IPS-18a (cell line): ENCODE measurements at regions not wholly inside any gene's neighbourhood (a gene's known extent, or its start where the extent isn't known, plus 50 kb on each side); places are given as distances from the start of the nearest gene placed in this dataset.

ENCODE experiments used
- H3K27ac ChIP-seq: one replicate; pipeline ENCODE4 v1.5.1; 2013; ENCODE audit warnings: low read length
- H3K27me3 ChIP-seq: one replicate; pipeline ENCODE4 v1.6.1; 2013; ENCODE audit warnings: mild to moderate bottlenecking, low read length; ENCODE audit not compliant: control insufficient read depth, insufficient read depth
- H3K36me3 ChIP-seq: one replicate; pipeline ENCODE4 v1.6.1; 2013; ENCODE audit warnings: low read depth, low read length; ENCODE audit not compliant: control insufficient read depth
- H3K4me1 ChIP-seq: one replicate; pipeline ENCODE4 v1.6.1; 2013; ENCODE audit warnings: low read depth, low read length; ENCODE audit not compliant: control insufficient read depth
- H3K4me3 ChIP-seq: one replicate; pipeline ENCODE4 v1.5.1; 2013; ENCODE audit warnings: low read length
- H3K9ac ChIP-seq: one replicate; pipeline ENCODE4 v1.6.1; 2013; ENCODE audit warnings: mild to moderate bottlenecking, low read length, moderate library complexity
- H3K9me3 ChIP-seq: one replicate; pipeline ENCODE4 v1.6.1; 2013; ENCODE audit warnings: low read depth, low read length; ENCODE audit not compliant: control insufficient read depth

DNA sequence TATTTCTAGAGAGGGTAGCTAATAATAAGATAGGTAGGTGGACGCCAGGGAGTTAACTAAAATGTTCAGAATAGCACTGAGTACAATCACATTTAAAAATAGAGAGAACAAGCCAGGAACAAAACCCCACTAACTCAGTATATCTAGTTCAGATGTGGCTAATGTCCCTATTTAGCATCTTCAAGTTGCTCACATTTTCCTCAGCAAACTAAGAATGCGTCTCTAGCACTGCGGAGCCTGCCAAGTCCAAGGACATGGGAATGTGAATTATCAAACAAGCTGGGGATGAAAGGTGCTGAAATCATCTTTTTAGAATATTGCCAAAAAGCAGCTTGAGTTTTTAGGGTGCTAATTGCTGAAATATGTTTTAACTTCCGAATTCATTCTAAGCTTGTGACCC is 398.5 kb upstream of the FIGN start:
- no peak overlapping the region for H3K9ac ChIP-seq
- H3K4me3 ChIP-seq, result no peak overlapping the region
- H3K27ac ChIP-seq, result no peak overlapping the region
- no peaks in the 10 kb centered on the region for H3K9me3 ChIP-seq
- no peaks in the 10 kb centered on the region for H3K27me3 ChIP-seq
- H3K4me1 ChIP-seq, result no peaks in the 10 kb centered on the region
- no peaks in the 10 kb centered on the region for H3K36me3 ChIP-seq

DNA sequence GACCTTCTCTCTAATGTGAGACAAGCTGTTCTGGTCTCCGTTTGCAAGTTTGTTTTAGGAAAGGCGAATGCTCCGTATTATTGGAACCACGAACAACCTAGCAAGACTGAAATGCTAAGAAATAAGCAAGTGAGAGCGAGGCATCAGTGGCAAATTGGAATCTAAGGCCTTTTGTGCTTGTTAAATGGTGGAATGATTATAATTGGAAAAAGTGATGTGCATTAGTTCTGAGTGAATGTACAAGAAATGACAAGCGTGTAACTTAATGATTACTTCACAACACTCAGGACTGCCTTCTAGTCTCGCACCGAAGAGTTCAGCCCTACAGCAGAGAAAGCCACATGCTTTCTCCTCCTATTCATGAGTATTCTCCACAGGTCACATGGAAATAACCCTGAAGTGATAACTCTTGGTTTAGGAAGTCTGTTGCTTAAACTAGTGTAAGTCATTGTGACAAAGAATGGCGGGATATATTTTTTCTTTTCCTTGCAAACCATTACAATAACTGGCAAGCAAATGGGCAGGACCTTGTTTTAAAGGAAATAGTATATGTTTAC is 392.2 kb upstream of the FIGN start:
- Histone ChIP-seq H3K9me3 (no peaks in the 10 kb centered on the region), H3K36me3 (no peaks in the 10 kb centered on the region), H3K4me1 (no peaks in the 10 kb centered on the region), H3K27ac (no peak overlapping the region), H3K27me3 (no peaks in the 10 kb centered on the region), H3K4me3 (no peak overlapping the region), H3K9ac (no peak overlapping the region)

DNA sequence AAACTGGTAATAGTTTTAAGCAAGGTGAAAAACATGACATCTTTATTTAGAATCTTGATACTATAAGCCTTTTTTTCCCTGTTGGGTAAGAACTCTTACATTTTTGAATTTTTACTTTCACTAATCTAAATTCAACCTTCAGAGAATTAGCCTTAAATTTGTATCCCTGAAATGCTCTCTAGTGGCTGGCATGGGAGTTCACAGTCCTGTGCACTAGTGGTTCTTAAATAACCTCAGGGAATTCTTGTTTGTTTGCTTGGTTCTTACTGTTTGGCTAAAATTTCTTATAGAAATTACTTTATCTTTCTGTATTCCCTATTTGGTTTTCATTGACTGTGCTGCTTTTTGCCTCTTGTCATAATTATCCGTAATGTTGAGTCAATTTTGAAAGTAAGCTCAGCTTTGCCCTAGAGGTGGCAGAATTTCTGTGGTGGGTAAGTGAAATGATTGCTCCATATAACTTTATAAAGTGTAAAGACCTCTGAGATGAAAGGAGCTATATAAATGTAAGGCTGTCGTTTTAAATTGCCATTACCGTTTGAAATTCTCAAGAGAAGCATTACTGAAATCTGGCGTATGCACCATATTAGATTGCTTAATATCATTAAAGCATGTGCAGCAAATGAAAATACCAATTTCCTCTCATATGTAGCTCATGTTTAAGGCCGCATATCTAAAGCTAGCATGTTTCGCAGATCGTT is 391.3 kb upstream of the FIGN start:
- Histone ChIP-seq H3K9ac (no peak overlapping the region), H3K4me1 (no peaks in the 10 kb centered on the region), H3K27me3 (no peaks in the 10 kb centered on the region), H3K9me3 (no peaks in the 10 kb centered on the region), H3K4me3 (no peak overlapping the region), H3K36me3 (no peaks in the 10 kb centered on the region), H3K27ac (no peak overlapping the region)

DNA sequence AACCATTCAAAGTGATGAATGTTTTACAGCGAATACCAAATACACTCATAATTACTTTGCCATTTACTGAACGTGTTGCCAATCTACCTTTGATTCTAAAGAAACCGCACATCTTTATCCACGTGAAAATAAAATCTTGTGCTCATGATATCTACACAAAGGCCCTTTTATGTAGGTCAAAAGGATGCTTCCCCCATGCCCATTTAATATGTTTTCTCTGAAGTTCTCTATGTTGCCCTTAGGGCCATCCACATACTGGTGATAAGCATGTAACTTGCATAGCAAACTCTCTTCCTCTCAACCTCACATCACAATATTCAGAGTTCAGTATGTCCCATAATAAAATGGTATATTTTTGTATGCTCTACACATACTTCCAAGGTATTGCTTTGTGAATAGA is 380.0 kb upstream of the FIGN start:
- Histone ChIP-seq H3K27ac (no peak overlapping the region), H3K4me1 (no peaks in the 10 kb centered on the region), H3K9me3 (no peaks in the 10 kb centered on the region), H3K4me3 (no peak overlapping the region), H3K36me3 (no peaks in the 10 kb centered on the region), H3K27me3 (no peaks in the 10 kb centered on the region), H3K9ac (no peak overlapping the region)

DNA sequence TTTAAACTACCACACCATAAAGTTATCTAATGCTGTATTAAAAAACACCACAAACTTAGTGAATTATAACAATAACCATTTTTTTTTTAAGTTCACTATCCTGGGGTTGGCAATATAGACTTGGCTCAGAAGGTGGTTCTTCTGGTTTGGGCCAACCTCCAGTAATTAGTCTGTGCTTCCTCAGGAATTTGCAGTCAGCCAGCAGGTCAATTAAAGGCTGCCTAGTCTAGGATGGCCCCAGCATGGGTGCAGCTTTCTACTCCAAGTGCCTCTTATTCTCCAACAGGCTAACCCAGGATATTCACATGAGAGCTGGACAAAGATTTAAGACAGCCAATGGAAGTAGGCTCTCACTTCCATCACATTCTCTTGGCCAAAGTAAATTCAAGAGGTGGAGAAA is 379.1 kb upstream of the FIGN start:
- Histone ChIP-seq H3K4me1 (no peaks in the 10 kb centered on the region), H3K36me3 (no peaks in the 10 kb centered on the region), H3K27me3 (no peaks in the 10 kb centered on the region), H3K9me3 (no peaks in the 10 kb centered on the region), H3K9ac (no peak overlapping the region), H3K4me3 (no peak overlapping the region), H3K27ac (no peak overlapping the region)

DNA sequence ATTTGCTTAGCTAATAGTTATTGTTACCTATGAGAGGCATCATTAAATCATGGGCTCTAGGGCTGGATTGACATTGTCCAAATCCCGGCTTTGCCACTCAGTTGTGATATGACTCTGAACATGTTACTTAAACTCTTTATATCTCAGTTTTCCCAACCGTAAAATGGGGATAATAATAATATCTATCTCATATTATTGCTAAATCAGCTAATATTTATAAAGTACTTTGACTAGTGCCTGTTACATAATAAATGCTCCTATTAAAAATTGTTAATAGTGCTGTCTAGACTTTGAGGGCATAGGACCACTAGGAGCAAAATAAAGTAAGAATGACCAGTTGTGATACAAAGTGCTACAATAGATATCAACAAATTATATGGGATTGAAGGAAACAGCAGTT is 376.3 kb upstream of the FIGN start:
- no peaks in the 10 kb centered on the region for H3K27me3 ChIP-seq
- no peaks in the 10 kb centered on the region for H3K36me3 ChIP-seq
- no peak overlapping the region for H3K9ac ChIP-seq
- H3K27ac ChIP-seq, result no peak overlapping the region
- no peak overlapping the region for H3K4me3 ChIP-seq
- H3K4me1 ChIP-seq, result no peaks in the 10 kb centered on the region
- no peaks in the 10 kb centered on the region for H3K9me3 ChIP-seq

DNA sequence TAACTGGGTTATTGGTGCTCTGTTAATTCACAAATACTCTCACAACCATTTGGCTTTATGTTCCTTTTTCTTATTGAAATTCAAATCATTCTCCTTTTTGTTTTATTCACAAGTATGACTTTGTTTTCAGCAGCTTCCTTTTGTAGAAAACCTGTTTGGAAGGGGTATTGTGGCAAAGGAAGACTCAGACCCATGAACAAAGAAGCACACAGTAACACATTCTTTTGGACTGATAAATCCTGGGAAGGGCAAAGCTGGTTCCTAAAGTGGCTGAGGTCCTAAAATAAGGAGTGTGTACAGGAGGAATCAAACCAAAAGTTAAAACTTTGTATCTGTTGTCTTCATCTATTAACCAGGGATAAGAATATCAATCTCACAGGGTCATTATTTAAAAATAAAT is 374.7 kb upstream of the FIGN start:
- Histone ChIP-seq H3K4me1 (no peaks in the 10 kb centered on the region), H3K9me3 (no peaks in the 10 kb centered on the region), H3K9ac (no peak overlapping the region), H3K36me3 (no peaks in the 10 kb centered on the region), H3K27ac (no peak overlapping the region), H3K27me3 (no peaks in the 10 kb centered on the region), H3K4me3 (no peak overlapping the region)

DNA sequence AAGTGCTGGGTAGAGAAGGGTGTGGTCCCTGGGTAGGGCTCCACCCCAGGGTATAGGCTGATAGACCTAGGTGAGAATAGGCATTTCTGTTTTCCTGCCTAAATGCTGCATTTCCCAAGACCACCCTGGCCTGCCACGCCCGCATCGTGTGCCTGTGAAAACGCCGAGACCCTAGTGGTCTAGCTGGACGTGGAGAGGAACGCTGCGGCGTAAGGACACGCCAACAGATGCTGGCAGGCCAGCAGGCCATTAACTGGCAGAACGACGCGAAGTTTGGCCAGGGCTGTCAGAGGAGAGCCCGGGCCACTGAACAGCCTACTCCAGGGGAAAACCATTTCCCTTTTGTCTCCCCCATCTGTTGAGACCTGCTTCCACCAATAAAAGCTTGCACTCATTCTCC is 373.2 kb upstream of the FIGN start:
- no peaks in the 10 kb centered on the region for H3K27me3 ChIP-seq
- no peaks in the 10 kb centered on the region for H3K9me3 ChIP-seq
- no peaks in the 10 kb centered on the region for H3K36me3 ChIP-seq

DNA sequence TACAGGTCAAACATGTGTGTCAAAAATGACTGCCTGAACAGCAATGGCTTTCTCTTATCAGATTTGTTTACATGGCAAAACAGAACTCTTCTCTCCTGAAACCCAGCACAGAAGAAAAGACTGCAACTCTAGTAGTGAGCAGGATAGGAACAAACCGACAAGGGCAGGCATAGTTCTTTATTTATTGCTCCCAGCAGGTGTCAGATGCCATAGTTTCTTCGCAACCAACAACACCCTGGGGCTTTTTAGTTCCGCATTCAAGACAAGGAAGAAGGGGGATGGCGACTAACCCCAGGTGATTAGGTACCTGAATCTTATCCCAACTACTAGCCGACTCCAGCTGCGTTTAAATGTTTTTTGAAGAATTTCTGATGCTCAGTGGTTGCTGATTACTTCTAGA is 367.5 kb upstream of the FIGN start:
- no peaks in the 10 kb centered on the region for H3K9me3 ChIP-seq
- no peak overlapping the region for H3K27ac ChIP-seq
- no peaks in the 10 kb centered on the region for H3K36me3 ChIP-seq
- H3K4me3 ChIP-seq, result no peak overlapping the region
- no peak overlapping the region for H3K9ac ChIP-seq
- no peaks in the 10 kb centered on the region for H3K27me3 ChIP-seq
- H3K4me1 ChIP-seq, result peaks cover 5% of the 10 kb centered on the region

More for the DNA sequence above, 373.2 kb upstream of the FIGN start:
- no peak overlapping the region for H3K9ac ChIP-seq
- H3K4me3 ChIP-seq, result no peak overlapping the region
- no peaks in the 10 kb centered on the region for H3K4me1 ChIP-seq
- H3K27ac ChIP-seq, result no peak overlapping the region

DNA sequence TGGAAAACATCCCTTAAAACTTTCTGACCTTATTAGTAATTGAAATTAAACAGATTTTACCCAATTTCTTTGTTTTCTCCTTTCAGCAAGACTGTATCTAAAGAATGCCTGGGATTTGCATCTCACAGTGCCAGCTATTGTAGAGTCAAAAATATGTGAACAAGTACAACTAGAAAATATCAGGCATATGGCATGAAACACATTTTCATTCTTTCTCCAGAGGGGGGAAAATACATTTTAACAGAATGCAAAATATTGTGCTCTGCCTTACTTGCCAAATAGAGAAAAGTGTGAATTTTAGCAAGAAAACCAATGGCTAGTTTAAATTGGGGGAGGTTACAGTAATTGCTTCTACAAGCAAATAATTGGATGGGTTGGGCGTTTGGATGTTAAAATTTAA is 366.6 kb upstream of the FIGN start:
- Histone ChIP-seq H3K27ac (no peak overlapping the region), H3K4me3 (no peak overlapping the region)

DNA sequence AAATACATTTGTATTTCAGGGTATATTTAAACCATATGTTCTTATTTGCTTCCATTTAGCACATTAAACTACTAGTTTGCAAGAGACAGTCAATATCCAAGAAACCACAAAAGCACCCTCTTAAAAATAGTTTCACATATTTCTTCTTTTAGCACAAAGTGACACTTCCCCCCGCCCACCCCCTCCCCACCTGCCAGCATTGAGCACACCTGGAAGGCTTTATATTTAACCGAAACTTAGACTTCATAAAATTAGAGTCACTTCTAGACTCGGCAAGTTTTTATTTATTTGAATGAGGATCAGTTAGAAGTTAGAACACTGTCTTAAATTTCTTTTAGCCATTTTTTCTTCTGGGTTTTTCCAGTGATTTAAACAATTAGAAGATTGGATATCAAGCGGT is 355.9 kb upstream of the FIGN start:
- no peaks in the 10 kb centered on the region for H3K4me1 ChIP-seq
- no peak overlapping the region for H3K27ac ChIP-seq
- H3K9ac ChIP-seq, result no peak overlapping the region

More for the DNA sequence above, 366.6 kb upstream of the FIGN start:
- Histone ChIP-seq H3K9me3 (no peaks in the 10 kb centered on the region), H3K9ac (no peak overlapping the region), H3K27me3 (no peaks in the 10 kb centered on the region), H3K4me1 (peaks cover 5% of the 10 kb centered on the region), H3K36me3 (no peaks in the 10 kb centered on the region)

DNA sequence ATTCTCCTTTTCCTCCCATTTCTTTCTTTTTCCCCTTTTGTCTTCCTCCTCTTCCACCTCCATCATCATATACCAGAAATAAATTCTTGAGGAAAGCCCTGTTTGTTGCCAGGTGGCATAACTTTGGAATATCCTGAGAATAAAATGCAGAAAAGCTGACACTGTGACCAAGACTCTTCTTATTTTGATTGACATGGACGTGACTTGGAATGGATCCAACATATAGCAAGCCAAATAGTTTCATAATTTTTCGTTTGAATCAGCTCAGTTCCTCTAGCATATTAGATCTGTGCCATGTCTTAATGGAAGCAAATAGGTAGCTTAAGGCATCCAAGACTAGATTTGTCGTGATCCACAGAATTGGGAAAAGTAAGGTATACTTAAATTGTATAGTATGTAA is 354.7 kb upstream of the FIGN start:
- Histone ChIP-seq H3K9ac (no peak overlapping the region), H3K27me3 (no peaks in the 10 kb centered on the region), H3K36me3 (no peaks in the 10 kb centered on the region), H3K9me3 (no peaks in the 10 kb centered on the region), H3K27ac (no peak overlapping the region), H3K4me1 (no peaks in the 10 kb centered on the region), H3K4me3 (no peak overlapping the region)

More for the DNA sequence above, 355.9 kb upstream of the FIGN start:
- no peak overlapping the region for H3K4me3 ChIP-seq
- H3K36me3 ChIP-seq, result no peaks in the 10 kb centered on the region
- H3K27me3 ChIP-seq, result no peaks in the 10 kb centered on the region
- H3K9me3 ChIP-seq, result no peaks in the 10 kb centered on the region
